ENCODE measurements at regions not wholly inside any gene's neighbourhood (a gene's known extent, or its start where the extent isn't known, plus 50 kb on each side); places are given as distances from the start of the nearest gene placed in this dataset.

DNA sequence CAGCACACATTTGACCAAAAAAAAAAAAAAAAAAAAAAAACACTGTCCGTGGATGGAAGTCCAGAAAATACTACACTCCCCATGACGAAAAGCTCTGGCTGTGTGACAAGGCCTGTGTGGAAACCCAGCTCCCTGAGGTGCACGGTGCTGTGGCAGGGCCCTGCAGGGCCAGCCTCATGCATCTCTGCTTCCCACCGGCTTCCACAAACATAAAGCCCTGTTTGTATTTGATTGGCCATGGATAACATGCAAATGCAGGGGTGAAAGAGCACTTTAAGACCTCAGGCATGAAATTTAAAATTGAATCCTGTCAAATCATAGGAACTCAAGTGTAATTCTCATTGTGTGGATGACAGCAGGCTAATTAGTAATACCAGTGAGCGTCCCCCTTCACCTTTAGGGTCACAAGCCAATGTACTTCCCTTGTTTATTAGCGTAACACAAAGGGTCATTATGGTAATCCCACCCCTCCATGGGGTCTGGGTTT, 757.2 kb downstream of the GALR1 start:
- Mint-ChIP-seq H3K4me1 (ENCODE audit: low read depth) (no peaks in the 10 kb centered on the region), H3K27me3 (ENCODE audit: low read depth) (no peaks in the 10 kb centered on the region), H3K27ac (no peak overlapping the region), H3K36me3 (ENCODE audit: low read depth) (no peaks in the 10 kb centered on the region), H3K9me3 (peaks cover 24% of the 10 kb centered on the region), H3K4me3 (ENCODE audit: low read depth) (no peak overlapping the region)
- DNase-seq (ENCODE audit: low spot score) = no peak
- intact Hi-C loops (cut with micrococcal nuclease) = no loop called here

DNA sequence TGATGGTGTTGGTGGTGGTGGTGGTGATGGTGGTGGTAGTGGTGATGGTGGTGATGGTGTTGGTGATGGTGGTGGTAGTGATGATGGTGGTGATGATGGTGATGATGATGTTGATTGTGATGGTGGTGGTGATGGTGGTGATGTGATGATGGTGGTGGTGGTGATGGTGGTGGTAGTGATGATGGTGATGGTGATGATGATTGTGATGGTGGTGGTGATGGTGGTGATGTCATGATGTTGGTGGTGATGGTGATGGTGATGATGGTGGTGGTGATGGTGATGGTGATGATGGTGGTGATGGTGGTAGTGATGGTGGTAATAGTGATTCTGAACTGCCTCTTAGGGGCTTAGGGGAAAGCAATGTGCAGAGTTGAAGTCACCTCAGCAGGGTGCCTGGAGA, 760.7 kb downstream of the GALR1 start:
- intact Hi-C loops (cut with micrococcal nuclease) = no loop called here
- no peaks in the 10 kb centered on the region for H3K4me1 Mint-ChIP-seq (ENCODE audit: low read depth)
- H3K9me3 Mint-ChIP-seq = peaks cover 27% of the 10 kb centered on the region
- no peak overlapping the region for H3K4me3 Mint-ChIP-seq (ENCODE audit: low read depth)
- H3K27me3 Mint-ChIP-seq (ENCODE audit: low read depth) = no peaks in the 10 kb centered on the region
- H3K36me3 Mint-ChIP-seq (ENCODE audit: low read depth) = no peaks in the 10 kb centered on the region
- no peak for DNase-seq (ENCODE audit: low spot score)
- no peak overlapping the region for H3K27ac Mint-ChIP-seq

DNA sequence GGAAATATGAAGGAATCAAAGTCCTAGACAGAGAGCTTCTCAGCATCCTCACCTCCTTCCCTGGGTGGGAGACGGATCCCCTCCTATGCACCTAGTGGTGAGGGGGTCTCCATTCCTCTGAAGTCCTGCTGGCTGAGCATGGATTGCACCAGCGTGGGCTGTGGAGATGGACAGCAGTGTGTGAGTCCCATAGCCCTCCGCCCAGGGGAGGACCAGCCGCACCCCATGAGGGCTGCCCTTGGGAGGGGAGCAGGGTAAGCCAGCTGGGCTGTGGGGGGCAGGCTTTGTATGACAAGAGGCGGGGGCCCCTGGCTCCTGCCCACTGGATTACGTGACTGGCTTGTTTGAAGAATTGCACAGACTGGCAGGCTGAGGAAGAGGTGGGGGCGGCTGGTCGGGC, 768.2 kb downstream of the GALR1 start:
- no peak for DNase-seq (ENCODE audit: low spot score)

DNA sequence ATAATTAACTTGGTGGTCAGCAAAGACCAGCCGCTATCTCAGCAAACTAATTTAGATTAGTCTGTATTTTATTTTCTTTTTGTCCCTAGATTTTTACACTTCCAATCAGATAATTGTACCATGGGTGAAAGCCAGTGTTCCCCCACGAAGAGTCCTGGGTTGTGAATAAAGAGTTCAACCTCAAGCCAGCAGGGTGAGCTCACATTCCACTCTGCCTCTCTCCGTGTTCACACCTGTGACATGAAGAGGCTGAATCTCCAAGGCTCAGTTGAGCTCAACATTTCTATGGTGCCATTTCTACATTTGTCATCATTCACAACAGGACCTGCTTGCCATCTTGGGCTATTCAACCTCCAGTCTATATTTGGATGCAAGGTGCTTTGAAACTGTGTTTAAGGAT, 771.5 kb downstream of the GALR1 start:
- H3K36me3 Mint-ChIP-seq (ENCODE audit: low read depth) = no peaks in the 10 kb centered on the region
- no peak overlapping the region for H3K27ac Mint-ChIP-seq
- no peaks in the 10 kb centered on the region for H3K4me1 Mint-ChIP-seq (ENCODE audit: low read depth)
- no peaks in the 10 kb centered on the region for H3K27me3 Mint-ChIP-seq (ENCODE audit: low read depth)
- H3K9me3 Mint-ChIP-seq = no peaks in the 10 kb centered on the region
- H3K4me3 Mint-ChIP-seq (ENCODE audit: low read depth) = no peak overlapping the region
- no peak for DNase-seq (ENCODE audit: low spot score)
- intact Hi-C loops (cut with micrococcal nuclease) = no loop called here

More for the DNA sequence above, 768.2 kb downstream of the GALR1 start:
- Mint-ChIP-seq H3K4me1 (ENCODE audit: low read depth) (no peaks in the 10 kb centered on the region), H3K27ac (no peak overlapping the region), H3K4me3 (ENCODE audit: low read depth) (no peak overlapping the region), H3K27me3 (ENCODE audit: low read depth) (no peaks in the 10 kb centered on the region), H3K36me3 (ENCODE audit: low read depth) (no peaks in the 10 kb centered on the region), H3K9me3 (no peaks in the 10 kb centered on the region)
- intact Hi-C loops (cut with micrococcal nuclease) = no loop called here

DNA sequence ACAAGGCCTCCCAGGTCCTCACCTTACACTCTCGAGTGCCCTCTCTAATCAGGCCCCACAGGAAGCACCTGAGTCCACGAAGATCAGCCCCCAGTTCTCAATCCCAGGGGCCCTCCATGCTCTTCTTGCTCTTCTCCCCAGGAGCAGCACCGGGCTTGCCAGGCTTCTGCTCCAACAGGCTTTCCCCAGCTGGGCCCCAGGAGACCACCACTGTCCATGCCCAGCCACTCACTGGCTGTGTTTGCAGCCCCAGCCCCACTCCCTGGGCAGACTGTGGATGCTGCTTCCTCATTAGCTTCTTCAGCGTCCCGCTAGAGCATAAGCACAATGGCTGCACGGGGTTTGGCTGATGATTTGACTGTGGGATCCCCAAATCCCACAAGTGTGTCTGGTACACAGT, 781.9 kb downstream of the GALR1 start:
- intact Hi-C loops (cut with micrococcal nuclease) = no loop called here
- DNase-seq (ENCODE audit: low spot score) = no peak
- no peaks in the 10 kb centered on the region for H3K4me1 Mint-ChIP-seq (ENCODE audit: low read depth)
- H3K36me3 Mint-ChIP-seq (ENCODE audit: low read depth) = no peaks in the 10 kb centered on the region
- no peak overlapping the region for H3K4me3 Mint-ChIP-seq (ENCODE audit: low read depth)
- peaks cover 5% of the 10 kb centered on the region for H3K9me3 Mint-ChIP-seq
- H3K27ac Mint-ChIP-seq = no peak overlapping the region
- H3K27me3 Mint-ChIP-seq (ENCODE audit: low read depth) = no peaks in the 10 kb centered on the region

DNA sequence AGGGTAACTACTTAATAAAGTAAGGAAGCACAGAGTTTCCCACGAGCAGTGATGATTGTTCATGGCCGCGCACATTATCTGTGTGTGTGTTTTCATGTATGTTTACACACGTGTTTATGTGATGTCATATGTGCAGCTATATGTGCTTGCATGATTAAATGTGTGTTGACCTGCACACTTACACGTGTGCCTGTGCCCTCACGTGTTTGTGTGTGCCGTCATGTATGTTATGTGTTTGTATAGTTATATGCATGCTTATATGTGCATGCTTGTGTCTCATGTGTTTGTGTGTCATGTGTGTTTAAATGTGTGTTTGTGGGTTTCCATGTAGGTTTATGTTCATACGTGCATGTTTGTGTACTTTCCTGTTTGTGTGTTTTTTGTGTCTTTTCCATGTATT, 782.3 kb downstream of the GALR1 start:
- Mint-ChIP-seq H3K9me3 (peaks cover 5% of the 10 kb centered on the region), H3K4me1 (ENCODE audit: low read depth) (no peaks in the 10 kb centered on the region), H3K27ac (no peak overlapping the region), H3K36me3 (ENCODE audit: low read depth) (no peaks in the 10 kb centered on the region), H3K27me3 (ENCODE audit: low read depth) (no peaks in the 10 kb centered on the region), H3K4me3 (ENCODE audit: low read depth) (no peak overlapping the region)
- no peak for DNase-seq (ENCODE audit: low spot score)
- intact Hi-C loops (cut with micrococcal nuclease) = no loop called here

DNA sequence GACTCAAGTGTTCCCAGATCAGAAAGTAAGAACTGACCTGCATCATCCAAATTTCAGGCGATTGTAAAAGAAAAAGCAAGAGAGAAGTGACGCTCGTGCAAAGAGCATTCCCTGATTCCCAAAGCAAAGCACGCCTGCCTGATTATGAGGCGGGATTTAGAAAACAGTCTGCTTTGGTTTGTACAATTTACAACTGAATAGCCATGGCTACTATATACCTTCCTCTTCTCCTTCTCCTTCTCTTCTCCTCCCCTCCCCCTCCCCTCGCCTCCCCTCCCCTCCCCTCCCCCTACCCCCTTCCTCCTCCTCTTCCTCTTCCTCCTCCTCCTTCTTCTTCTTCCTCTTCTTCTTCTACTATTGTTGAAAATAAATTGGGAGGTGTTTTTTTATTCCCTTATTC, 782.9 kb downstream of the GALR1 start:
- Mint-ChIP-seq H3K27ac (no peak overlapping the region), H3K27me3 (ENCODE audit: low read depth) (no peaks in the 10 kb centered on the region), H3K4me1 (ENCODE audit: low read depth) (no peaks in the 10 kb centered on the region), H3K36me3 (ENCODE audit: low read depth) (no peaks in the 10 kb centered on the region), H3K4me3 (ENCODE audit: low read depth) (no peak overlapping the region), H3K9me3 (peaks cover 5% of the 10 kb centered on the region)
- DNase-seq (ENCODE audit: low spot score) = no peak
- intact Hi-C loops (cut with micrococcal nuclease) = no loop called here

DNA sequence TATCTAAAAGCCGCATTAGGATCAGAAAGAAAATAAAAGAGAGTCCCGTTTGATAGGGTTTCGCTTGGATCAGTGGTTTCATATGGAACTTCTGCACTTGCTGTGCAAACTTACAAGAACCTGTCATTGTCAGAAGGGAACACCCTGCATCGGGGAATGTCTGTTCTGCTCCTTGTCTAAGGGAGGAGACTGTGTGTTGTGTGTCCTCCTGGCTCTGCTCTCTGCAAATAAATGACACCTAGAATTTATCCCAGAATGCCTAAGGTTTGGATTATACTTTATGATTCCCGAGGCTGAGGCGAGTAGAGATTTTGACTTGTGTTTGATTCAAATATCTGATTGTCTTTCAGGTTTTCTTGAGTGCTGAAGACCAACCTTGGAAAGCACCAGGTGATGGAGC, 785.1 kb downstream of the GALR1 start:
- no peaks in the 10 kb centered on the region for H3K4me1 Mint-ChIP-seq (ENCODE audit: low read depth)
- H3K9me3 Mint-ChIP-seq = peaks cover 5% of the 10 kb centered on the region
- H3K27me3 Mint-ChIP-seq (ENCODE audit: low read depth) = no peaks in the 10 kb centered on the region
- no peak for DNase-seq (ENCODE audit: low spot score)
- H3K27ac Mint-ChIP-seq = no peak overlapping the region
- no peaks in the 10 kb centered on the region for H3K36me3 Mint-ChIP-seq (ENCODE audit: low read depth)
- intact Hi-C loops (cut with micrococcal nuclease) = no loop called here
- no peak overlapping the region for H3K4me3 Mint-ChIP-seq (ENCODE audit: low read depth)

DNA sequence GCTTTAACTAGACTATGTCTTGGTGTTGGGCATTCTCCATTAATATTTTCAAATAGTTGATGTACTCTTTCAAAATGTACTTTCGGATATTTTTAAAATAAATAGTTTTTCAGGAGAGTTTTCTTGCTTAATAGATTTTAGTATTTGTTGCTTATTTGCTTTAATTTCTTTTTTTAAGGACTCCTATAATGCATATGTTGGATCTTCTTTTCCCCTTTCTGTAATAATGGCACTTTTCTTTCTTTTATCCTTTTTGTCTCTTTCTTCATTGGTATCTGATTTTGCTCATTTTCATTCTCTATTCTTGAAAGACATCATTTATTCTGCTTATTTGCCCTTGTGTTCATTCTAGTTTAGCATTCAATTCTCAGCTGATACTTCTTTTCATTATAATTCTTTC, 791.6 kb downstream of the GALR1 start:
- Mint-ChIP-seq H3K4me1 (ENCODE audit: low read depth) (no peaks in the 10 kb centered on the region), H3K36me3 (ENCODE audit: low read depth) (no peaks in the 10 kb centered on the region), H3K4me3 (ENCODE audit: low read depth) (no peak overlapping the region), H3K27me3 (ENCODE audit: low read depth) (no peaks in the 10 kb centered on the region), H3K9me3 (peaks cover 13% of the 10 kb centered on the region), H3K27ac (no peak overlapping the region)
- intact Hi-C loops (cut with micrococcal nuclease) = no loop called here
- no peak for DNase-seq (ENCODE audit: low spot score)

DNA sequence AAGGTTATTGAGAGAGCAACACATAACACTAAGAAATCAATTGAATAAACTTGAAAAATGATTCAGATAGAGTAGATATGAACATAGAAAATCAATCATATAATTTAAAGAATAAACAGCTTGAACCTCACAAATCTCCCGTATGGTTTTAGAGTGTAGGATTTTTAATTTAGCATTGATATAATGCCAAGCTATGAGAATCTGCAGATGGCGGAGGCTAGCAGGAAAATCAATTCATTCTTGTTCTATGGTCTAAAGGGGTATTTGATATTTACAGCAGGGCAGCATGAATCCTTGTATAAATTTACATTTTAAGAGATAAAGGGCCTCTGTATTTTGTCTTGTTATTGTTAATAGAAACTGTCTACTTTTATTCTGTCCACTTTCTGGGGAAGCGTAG, 797.0 kb downstream of the GALR1 start:
- no peak overlapping the region for H3K4me3 Mint-ChIP-seq (ENCODE audit: low read depth)
- no peaks in the 10 kb centered on the region for H3K4me1 Mint-ChIP-seq (ENCODE audit: low read depth)
- H3K27me3 Mint-ChIP-seq (ENCODE audit: low read depth) = no peaks in the 10 kb centered on the region
- no peak for DNase-seq (ENCODE audit: low spot score)
- no peaks in the 10 kb centered on the region for H3K36me3 Mint-ChIP-seq (ENCODE audit: low read depth)
- intact Hi-C loops (cut with micrococcal nuclease) = no loop called here
- peaks cover 4% of the 10 kb centered on the region for H3K9me3 Mint-ChIP-seq
- H3K27ac Mint-ChIP-seq = no peak overlapping the region

DNA sequence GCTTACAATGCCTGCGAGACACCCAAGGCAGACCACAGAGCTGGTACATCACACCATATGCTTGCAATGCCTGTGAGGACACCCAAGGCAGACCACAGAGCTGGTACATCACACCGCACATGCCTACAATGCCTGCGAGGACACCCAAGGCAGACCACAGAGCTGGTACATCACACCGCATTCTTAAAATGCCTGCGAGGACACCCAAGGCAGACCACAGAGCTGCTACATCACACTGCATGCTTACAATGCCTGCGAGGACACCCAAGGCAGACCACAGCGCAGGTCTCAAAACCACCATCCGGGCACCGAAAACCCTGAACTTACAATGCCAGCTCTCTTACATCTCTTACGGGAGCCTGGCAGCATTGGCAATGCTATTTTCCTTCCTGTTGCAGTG, 799.6 kb downstream of the GALR1 start:
- Mint-ChIP-seq H3K9me3 (no peaks in the 10 kb centered on the region), H3K4me3 (ENCODE audit: low read depth) (no peak overlapping the region), H3K4me1 (ENCODE audit: low read depth) (no peaks in the 10 kb centered on the region), H3K36me3 (ENCODE audit: low read depth) (no peaks in the 10 kb centered on the region), H3K27me3 (ENCODE audit: low read depth) (no peaks in the 10 kb centered on the region), H3K27ac (no peak overlapping the region)
- no peak for DNase-seq (ENCODE audit: low spot score)
- intact Hi-C loops (cut with micrococcal nuclease) = no loop called here

DNA sequence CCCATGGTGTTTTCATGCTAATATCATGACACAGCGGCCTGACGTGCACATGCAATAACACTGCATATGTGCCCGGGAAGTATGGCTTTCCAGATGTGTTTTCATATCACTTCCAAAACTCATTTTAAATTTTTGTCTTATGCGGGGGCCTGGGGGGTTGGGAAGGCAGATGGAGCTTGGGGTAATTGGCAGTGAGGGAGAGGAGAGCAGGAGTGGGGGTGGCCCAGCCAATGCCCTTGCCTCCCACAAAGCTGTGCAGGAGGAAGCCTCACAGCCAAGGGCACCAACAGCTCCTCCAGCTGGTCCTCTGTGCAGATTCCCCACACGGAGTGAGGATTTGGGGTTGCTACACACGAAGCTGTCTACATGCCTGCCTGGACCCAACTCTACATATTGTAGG, 805.2 kb downstream of the GALR1 start:
- no peaks in the 10 kb centered on the region for H3K4me1 Mint-ChIP-seq (ENCODE audit: low read depth)
- no peaks in the 10 kb centered on the region for H3K27me3 Mint-ChIP-seq (ENCODE audit: low read depth)

DNA sequence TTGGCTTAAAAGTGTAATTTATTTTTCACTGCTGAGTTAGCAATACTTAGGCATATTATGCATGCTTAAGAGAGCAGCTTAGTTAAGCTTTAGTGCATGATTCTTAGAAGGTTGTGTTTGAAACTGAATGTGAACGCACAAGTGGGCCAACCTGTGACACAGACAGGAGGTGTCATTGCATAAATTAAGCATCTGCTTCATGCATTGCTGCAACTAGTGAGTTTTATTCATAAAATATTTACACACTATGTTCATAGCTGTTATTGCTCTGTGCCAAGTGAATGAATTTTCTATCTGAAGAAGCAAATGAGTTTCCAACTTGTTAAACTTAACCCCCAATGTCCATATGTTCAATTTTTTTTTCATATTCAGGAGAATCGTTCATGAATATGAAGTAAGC, 806.4 kb downstream of the GALR1 start:
- no peaks in the 10 kb centered on the region for H3K9me3 Mint-ChIP-seq
- no peaks in the 10 kb centered on the region for H3K4me1 Mint-ChIP-seq (ENCODE audit: low read depth)
- no peak overlapping the region for H3K4me3 Mint-ChIP-seq (ENCODE audit: low read depth)
- no peak for DNase-seq (ENCODE audit: low spot score)
- intact Hi-C loops (cut with micrococcal nuclease) = no loop called here
- H3K27ac Mint-ChIP-seq = no peak overlapping the region
- H3K27me3 Mint-ChIP-seq (ENCODE audit: low read depth) = no peaks in the 10 kb centered on the region
- H3K36me3 Mint-ChIP-seq (ENCODE audit: low read depth) = no peaks in the 10 kb centered on the region

More for the DNA sequence above, 805.2 kb downstream of the GALR1 start:
- no peak for DNase-seq (ENCODE audit: low spot score)
- Mint-ChIP-seq H3K4me3 (ENCODE audit: low read depth) (no peak overlapping the region), H3K9me3 (no peaks in the 10 kb centered on the region), H3K27ac (no peak overlapping the region), H3K36me3 (ENCODE audit: low read depth) (no peaks in the 10 kb centered on the region)
- intact Hi-C loops (cut with micrococcal nuclease) = no loop called here

Measured in activated T-helper 2 cell treated with anti-CD3 and anti-CD28 coated beads, Interferon-gamma antibody, Interleukin-2, Interleukin-4, amounts not matched to agents 10 μg/mL and 5 μg/mL and 100 μg/mL, durations not matched to agents 14 hours and 24 hours and 36 hours (primary cell).